GM12878 (cell line): ENCODE measurements at regions not wholly inside any gene's neighbourhood (a gene's known extent, or its start where the extent isn't known, plus 50 kb on each side); places are given as distances from the start of the nearest gene placed in this dataset.

ENCODE experiments used
- ATAC-seq: fragments of 200-7000 bp; cut with Tn5 transposase; 3 replicates; pipeline ENCODE4 v1.9.1; 2020; ENCODE audit warnings: mild to moderate bottlenecking, moderate library complexity
- BruUV-seq: library from RNA; stranded (reverse); fragments of 400-500 nt; replicated peaks from 2 replicates; lab custom pipeline; 2021; lab: Mats Ljungman, UMichigan
- CTCF ChIA-PET: fragments of 300-600 bp; sonication (Branson Sonifier 250); formaldehyde crosslinking; extraction: SDS; loops from one replicate; lab custom pipeline; 2021; ENCODE audit warnings: inconsistent platforms; lab: Yijun Ruan, JAX
- POLR2A ChIA-PET: fragments of 350-600 bp; formaldehyde crosslinking; extraction: SDS; loops from one replicate; lab custom pipeline; 2021; ENCODE audit warnings: inconsistent platforms; lab: Charles Lee
- RAD21 ChIA-PET: fragments of 300-600 bp; sonication (Branson Sonifier 250); formaldehyde crosslinking; loops from one replicate; lab custom pipeline; 2023; ENCODE audit warnings: antibody characterized with exemption; ENCODE audit not compliant: unreplicated experiment; lab: Charles Lee
- SMC1A ChIA-PET: fragments of 300-600 bp; sonication (Branson Sonifier 250); formaldehyde crosslinking; loops from one replicate; lab custom pipeline; 2023; ENCODE audit not compliant: unreplicated experiment, uncharacterized antibody; lab: Charles Lee
- DNase-seq: peaks from one replicate; pipeline ENCODE4 v3.0.0-alpha.2; 2011; ENCODE audit warnings: low read depth, low spot score
- FAIRE-seq: peaks from 3 replicates; lab custom pipeline; 2011; peaks lifted over from hg19 to GRCh38; lab: Jason Lieb, UNC
- H2AFZ ChIP-seq: 2 replicates; pipeline ENCODE4 v1.6.0; 2011; ENCODE audit warnings: low read depth, low read length, control low read depth; ENCODE audit not compliant: control insufficient read depth
- H3K27ac ChIP-seq: 2 replicates; pipeline ENCODE4 v1.5.1; 2011; ENCODE audit warnings: control low read depth; ENCODE audit not compliant: control insufficient read depth, insufficient read depth
- H3K27me3 ChIP-seq, 2 experiments: replicated peaks in 1 of 2; 2 replicates each; pipeline versions ENCODE4 v1.6.0 to v1.6.1; 2011; ENCODE audit warnings: low read length in 1 of 2; ENCODE audit not compliant: control insufficient read depth in 2 of 2, insufficient read depth in 2 of 2
- H3K36me3 ChIP-seq, 2 experiments: 2 replicates each; pipeline ENCODE4 v1.5.1; 2011; ENCODE audit warnings: low read length in 1 of 2; ENCODE audit not compliant: control insufficient read depth in 2 of 2, insufficient read depth in 2 of 2
- H3K4me1 ChIP-seq: 2 replicates; pipeline ENCODE4 v1.6.1; 2011; ENCODE audit warnings: mild to moderate bottlenecking, low read length, moderate library complexity, mixed read lengths; ENCODE audit not compliant: control insufficient read depth, insufficient read depth
- H3K4me2 ChIP-seq: 2 replicates; pipeline ENCODE4 v1.6.0; 2011; ENCODE audit warnings: control low read depth; ENCODE audit not compliant: control insufficient read depth, insufficient read depth
- H3K4me3 ChIP-seq: fragments of 200-600 bp; sonication (generic); 2 replicates; pipeline ENCODE4 v1.5.1; 2016
- H3K79me2 ChIP-seq: 2 replicates; pipeline ENCODE4 v1.6.0; 2011; ENCODE audit warnings: low read length; ENCODE audit not compliant: control insufficient read depth, insufficient read depth
- H3K9ac ChIP-seq: 2 replicates; pipeline ENCODE4 v1.8.0; 2011; ENCODE audit warnings: low read length, control low read depth, mixed read lengths; ENCODE audit not compliant: control insufficient read depth, insufficient read depth
- H3K9me3 ChIP-seq: replicated peaks from 3 replicates; pipeline ENCODE4 v1.5.1; 2011; ENCODE audit warnings: mild to moderate bottlenecking, low read length; ENCODE audit not compliant: control insufficient read depth, insufficient read depth
- H4K20me1 ChIP-seq: 2 replicates; pipeline ENCODE4 v1.6.0; 2011; ENCODE audit not compliant: control insufficient read depth, insufficient read depth
- BCL11A ChIP-seq: IDR thresholded peaks from 2 replicates; pipeline ENCODE4 v1.6.1; 2011; ENCODE audit warnings: low read depth, low read length
- RFX5 ChIP-seq: IDR thresholded peaks from 2 replicates; pipeline ENCODE4 v1.6.1; 2011; ENCODE audit warnings: low read depth, low read length, improper control_type of control experiment
- TBL1XR1 ChIP-seq: IDR thresholded peaks from 2 replicates; pipeline ENCODE4 v1.6.1; 2012; ENCODE audit warnings: low read depth, low read length, improper control_type of control experiment
- WRNIP1 ChIP-seq: IDR thresholded peaks from 2 replicates; pipeline ENCODE4 v1.6.1; 2011; ENCODE audit warnings: low read depth, low read length, improper control_type of control experiment, borderline replicate concordance
- WGBS: methylation state at CpG from one replicate; pipeline ENCODE4 v1.1.6; 2016; ENCODE audit warnings: low lambda C conversion rate; ENCODE audit not compliant: insufficient replicate concordance, insufficient coverage; ENCODE audit errors: missing lambda C conversion rate; 5-methylcytosine and 5-hydroxymethylcytosine counted together
- in situ Hi-C: fragments of 300-500 bp; cut with MboI; formaldehyde crosslinking; loops from 9 replicates; pipeline ENCODE4 v1.14.3; 2018; ENCODE audit warnings: mixed read lengths
- intact Hi-C: fragments of 100-400 bp; cut with micrococcal nuclease; formaldehyde crosslinking; loops from one replicate; pipeline ENCODE4 v1.14.2; 2022; ENCODE audit not compliant: unreplicated experiment
- TF ChIP-seq, protein P1 (sequence below): IDR thresholded peaks from 2 replicates; pipeline ENCODE4 v1.6.1; 2012; ENCODE audit warnings: improper control_type of control experiment, low read depth, low read length; ENCODE audit not compliant: insufficient replicate concordance

DNA sequence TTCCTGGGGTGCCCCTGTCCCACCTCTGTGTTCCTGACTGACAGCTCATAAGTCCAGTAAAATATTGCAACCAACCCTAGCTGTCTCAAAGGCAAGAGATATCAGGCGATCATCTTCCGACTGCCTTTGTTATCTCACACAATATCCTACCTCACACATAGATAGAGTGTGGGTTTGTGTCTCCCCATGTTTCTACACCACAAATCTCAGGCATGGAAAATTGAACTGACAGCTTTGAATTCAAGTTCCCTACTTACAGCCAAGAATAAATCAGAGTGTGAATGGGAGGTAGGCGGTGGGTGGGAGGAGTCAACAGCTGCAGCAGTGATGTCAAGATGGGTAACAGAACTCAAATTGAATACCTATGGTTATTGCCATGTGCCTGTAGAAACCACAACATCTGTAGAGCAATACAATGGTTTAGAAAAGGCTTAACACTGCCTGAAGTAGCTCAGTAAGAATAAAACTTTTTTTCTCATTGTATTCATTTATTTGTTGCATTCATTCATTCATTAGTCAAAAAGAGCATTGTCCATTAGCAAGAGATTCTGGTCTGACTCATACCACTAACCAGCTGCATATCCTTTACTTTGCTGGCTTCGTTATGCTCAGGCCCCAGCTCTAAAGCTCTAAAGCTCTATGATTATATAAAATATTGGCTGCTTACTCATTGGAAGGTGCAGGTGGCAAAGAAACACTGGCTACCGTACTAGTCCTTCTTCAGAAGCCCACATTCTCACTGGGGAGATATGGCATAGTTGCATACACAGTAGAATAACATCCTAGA, 108.2 kb upstream of the DMAC1 start:
- POLR2A ChIA-PET: no interaction called here
- Histone ChIP-seq H3K9ac (no peak overlapping the region), H3K79me2 (no peaks in the 10 kb centered on the region), H3K4me3 (no peak overlapping the region), H3K4me1 (no peaks in the 10 kb centered on the region), H3K4me2 (no peak overlapping the region), H3K36me3 (no peaks in the 10 kb centered on the region), H4K20me1 (no peaks in the 10 kb centered on the region), H3K27me3 (no peaks in the 10 kb centered on the region), H3K9me3 (no peaks in the 10 kb centered on the region), H2AFZ (no peak overlapping the region), H3K27ac (no peak overlapping the region)
- CTCF ChIA-PET: interaction anchor here (2.8 kb wide), 1 partner anchor 11 kb away, joined by 6 read pairs; no protein-coding TSS in a partner anchor
- TF ChIP-seq RFX5 (no peak), BCL11A (no peak), WRNIP1 (no peak), TBL1XR1 (no peak)
- TF ChIP-seq, protein P1, sequence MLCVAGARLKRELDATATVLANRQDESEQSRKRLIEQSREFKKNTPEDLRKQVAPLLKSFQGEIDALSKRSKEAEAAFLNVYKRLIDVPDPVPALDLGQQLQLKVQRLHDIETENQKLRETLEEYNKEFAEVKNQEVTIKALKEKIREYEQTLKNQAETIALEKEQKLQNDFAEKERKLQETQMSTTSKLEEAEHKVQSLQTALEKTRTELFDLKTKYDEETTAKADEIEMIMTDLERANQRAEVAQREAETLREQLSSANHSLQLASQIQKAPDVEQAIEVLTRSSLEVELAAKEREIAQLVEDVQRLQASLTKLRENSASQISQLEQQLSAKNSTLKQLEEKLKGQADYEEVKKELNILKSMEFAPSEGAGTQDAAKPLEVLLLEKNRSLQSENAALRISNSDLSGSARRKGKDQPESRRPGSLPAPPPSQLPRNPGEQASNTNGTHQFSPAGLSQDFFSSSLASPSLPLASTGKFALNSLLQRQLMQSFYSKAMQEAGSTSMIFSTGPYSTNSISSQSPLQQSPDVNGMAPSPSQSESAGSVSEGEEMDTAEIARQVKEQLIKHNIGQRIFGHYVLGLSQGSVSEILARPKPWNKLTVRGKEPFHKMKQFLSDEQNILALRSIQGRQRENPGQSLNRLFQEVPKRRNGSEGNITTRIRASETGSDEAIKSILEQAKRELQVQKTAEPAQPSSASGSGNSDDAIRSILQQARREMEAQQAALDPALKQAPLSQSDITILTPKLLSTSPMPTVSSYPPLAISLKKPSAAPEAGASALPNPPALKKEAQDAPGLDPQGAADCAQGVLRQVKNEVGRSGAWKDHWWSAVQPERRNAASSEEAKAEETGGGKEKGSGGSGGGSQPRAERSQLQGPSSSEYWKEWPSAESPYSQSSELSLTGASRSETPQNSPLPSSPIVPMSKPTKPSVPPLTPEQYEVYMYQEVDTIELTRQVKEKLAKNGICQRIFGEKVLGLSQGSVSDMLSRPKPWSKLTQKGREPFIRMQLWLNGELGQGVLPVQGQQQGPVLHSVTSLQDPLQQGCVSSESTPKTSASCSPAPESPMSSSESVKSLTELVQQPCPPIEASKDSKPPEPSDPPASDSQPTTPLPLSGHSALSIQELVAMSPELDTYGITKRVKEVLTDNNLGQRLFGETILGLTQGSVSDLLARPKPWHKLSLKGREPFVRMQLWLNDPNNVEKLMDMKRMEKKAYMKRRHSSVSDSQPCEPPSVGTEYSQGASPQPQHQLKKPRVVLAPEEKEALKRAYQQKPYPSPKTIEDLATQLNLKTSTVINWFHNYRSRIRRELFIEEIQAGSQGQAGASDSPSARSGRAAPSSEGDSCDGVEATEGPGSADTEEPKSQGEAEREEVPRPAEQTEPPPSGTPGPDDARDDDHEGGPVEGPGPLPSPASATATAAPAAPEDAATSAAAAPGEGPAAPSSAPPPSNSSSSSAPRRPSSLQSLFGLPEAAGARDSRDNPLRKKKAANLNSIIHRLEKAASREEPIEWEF: no peak
- intact Hi-C loops: no loop called here
- SMC1A ChIA-PET: interaction anchor here (0.7 kb wide), 1 partner anchor 9 kb away, joined by 3 read pairs; no protein-coding TSS in a partner anchor
- WGBS: 44% methylated on average over 5 of the region's 5 CpGs
- BruUV-seq: no TSS peak
- no peak for FAIRE-seq
- ATAC-seq: no peak
- RAD21 ChIA-PET: no interaction called here
- DNase-seq: no peak
- in situ Hi-C loops: no loop called here
